GM18519 (cell line): ENCODE measurements at regions not wholly inside any gene's neighbourhood (a gene's known extent, or its start where the extent isn't known, plus 50 kb on each side); places are given as distances from the start of the nearest gene placed in this dataset.

Source experiments
- ATAC-seq: cut with Tn5 transposase; IDR thresholded peaks from one replicate; pipeline ENCODE4 v1.9.1; 2021; ENCODE audit warnings: mild to moderate bottlenecking, moderate library complexity; ENCODE audit not compliant: unreplicated experiment, low FRiP score

- no peak for ATAC-seq
Observed at GRCh38 chr3:147919496-147919895, 510.3 kb downstream of the ZIC1 start.

GRCh38 chr3:147921051-147921450, 511.9 kb downstream of the ZIC1 start:
- no peak for ATAC-seq

GRCh38 chr3:147924755-147925154, 515.6 kb downstream of the ZIC1 start:
- no peak for ATAC-seq

GRCh38 chr3:147925272-147925671, 516.1 kb downstream of the ZIC1 start:
- ATAC-seq: no peak

- ATAC-seq: no peak
Observed at GRCh38 chr3:147930232-147930807, 521.2 kb downstream of the ZIC1 start.

GRCh38 chr3:147934451-147935180, 525.5 kb downstream of the ZIC1 start:
- ATAC-seq: no peak

GRCh38 chr3:147937341-147937740, 528.2 kb downstream of the ZIC1 start:
- ATAC-seq: no peak

- no peak for ATAC-seq
Observed at GRCh38 chr3:147937891-147938290, 528.7 kb downstream of the ZIC1 start.

GRCh38 chr3:147939425-147939824, 530.3 kb downstream of the ZIC1 start:
- no peak for ATAC-seq

GRCh38 chr3:147939839-147940238, 530.7 kb downstream of the ZIC1 start:
- no peak for ATAC-seq

GRCh38 chr3:147940405-147941193, 531.4 kb downstream of the ZIC1 start:
- ATAC-seq: no peak

GRCh38 chr3:147941969-147942368, 532.8 kb downstream of the ZIC1 start:
- ATAC-seq: no peak

GRCh38 chr3:147943265-147943945, 534.2 kb downstream of the ZIC1 start:
- no peak for ATAC-seq

- ATAC-seq: peak; percentile 60
Observed at GRCh38 chr3:147945968-147946519, 536.9 kb downstream of the ZIC1 start.

GRCh38 chr3:147956615-147957014, 547.5 kb downstream of the ZIC1 start:
- ATAC-seq: no peak

GRCh38 chr3:147958754-147959153, 549.6 kb downstream of the ZIC1 start:
- ATAC-seq: no peak

GRCh38 chr3:147960786-147961185, 551.6 kb downstream of the ZIC1 start:
- no peak for ATAC-seq

- ATAC-seq: no peak
Observed at GRCh38 chr3:147962408-147963164, 553.4 kb downstream of the ZIC1 start.

- no peak for ATAC-seq
Observed at GRCh38 chr3:147963711-147964110, 554.5 kb downstream of the ZIC1 start.

GRCh38 chr3:147975165-147975564, 566.0 kb downstream of the ZIC1 start:
- ATAC-seq: no peak
